NCI-H2171 (cell line): ENCODE measurements at regions not wholly inside any gene's neighbourhood (a gene's known extent, or its start where the extent isn't known, plus 50 kb on each side); places are given as distances from the start of the nearest gene placed in this dataset.

Source experiments
- DNase-seq: peaks from one replicate; lab custom pipeline; 2025; lab: John Stamatoyannopoulos, UW

DNA sequence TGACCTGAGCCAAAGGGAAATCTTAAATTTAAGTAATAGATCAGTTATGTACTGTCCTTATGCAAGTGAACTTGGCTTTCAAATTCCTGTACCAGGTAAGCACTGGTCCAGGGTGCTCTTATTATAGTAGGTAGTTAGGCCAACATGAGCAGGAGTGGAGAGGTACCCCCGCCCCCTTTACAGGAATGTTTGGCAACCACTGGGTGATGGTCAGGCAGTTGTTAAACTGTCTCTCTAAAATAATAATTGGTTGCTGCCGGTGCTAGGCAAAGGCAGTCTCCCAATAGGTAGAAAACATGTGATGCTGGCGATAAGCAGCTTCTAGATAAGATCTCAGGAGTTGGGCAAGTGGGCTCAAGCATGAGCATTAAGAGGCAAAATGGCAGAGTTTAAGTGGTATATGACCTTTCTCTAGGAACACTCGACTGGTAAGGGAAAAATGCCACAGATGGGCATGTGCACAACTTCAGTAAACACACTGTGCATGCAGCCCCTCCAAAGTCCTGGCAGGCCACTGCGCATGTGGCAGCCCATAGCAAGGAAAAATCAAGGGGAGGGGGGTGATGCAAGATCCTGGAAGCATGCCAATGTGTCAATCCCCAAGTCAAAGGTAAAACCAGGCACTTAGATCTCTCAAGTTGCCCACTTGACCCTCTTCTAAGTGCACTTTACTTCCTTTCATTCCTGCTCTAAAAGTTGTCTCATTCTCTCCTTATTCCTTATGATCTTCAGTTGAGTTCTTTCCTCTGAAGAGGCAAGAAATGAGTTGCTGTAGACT lies 1239.7 kb downstream of the C4orf33 start:
- no peak for DNase-seq

GRCh38 chr4:130336585-130337217 lies 1240.7 kb downstream of the C4orf33 start:
- no peak for DNase-seq

DNA sequence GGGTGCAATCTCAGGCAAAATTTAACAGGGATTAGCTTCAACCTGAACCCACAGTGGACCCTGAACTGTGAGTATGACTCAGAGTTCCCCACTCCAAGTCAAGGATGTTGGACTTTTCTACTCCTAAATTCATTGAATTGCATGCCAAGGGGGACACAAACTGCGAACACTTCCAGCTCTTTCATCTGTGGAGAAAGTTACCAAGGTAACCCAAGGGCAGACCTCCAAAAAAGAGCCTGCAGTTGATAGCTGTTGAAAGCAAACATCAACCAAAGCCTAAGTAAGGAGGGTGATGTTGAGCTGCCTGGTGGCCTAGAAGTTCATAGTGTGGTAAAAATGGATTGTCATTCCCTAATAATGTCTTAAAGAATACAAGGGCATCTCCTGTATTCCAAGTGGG lies 1242.9 kb downstream of the C4orf33 start:
- no peak for DNase-seq

GRCh38 chr4:130349745-130350144 lies 1253.8 kb downstream of the C4orf33 start:
- no peak for DNase-seq

GRCh38 chr4:130356873-130357272 lies 1260.9 kb downstream of the C4orf33 start:
- no peak for DNase-seq

DNA sequence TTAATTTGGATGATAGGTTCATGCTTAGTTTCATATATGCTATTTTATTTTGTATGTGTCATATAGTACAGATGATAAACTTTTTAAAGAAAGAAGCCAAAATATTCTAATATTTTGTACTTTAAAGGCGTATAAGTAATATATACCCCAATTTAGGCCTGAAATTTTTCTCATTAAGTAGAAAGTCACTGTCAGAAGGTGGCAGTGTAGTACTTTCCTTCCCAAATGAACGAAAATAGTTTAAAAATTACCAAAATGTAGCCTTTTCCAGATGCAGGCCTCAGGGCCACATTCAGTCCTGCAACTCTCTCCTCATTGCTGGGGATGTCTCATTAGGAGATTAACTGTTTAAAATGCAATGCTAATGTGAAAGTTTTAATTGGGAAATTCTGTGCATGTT lies 1263.6 kb downstream of the C4orf33 start:
- DNase-seq = no peak

GRCh38 chr4:130361616-130362015 lies 1265.7 kb downstream of the C4orf33 start:
- DNase-seq = no peak

GRCh38 chr4:130368668-130369067 lies 1272.7 kb downstream of the C4orf33 start:
- DNase-seq = no peak

GRCh38 chr4:130393231-130393630 lies 1297.3 kb downstream of the C4orf33 start:
- DNase-seq = no peak

DNA sequence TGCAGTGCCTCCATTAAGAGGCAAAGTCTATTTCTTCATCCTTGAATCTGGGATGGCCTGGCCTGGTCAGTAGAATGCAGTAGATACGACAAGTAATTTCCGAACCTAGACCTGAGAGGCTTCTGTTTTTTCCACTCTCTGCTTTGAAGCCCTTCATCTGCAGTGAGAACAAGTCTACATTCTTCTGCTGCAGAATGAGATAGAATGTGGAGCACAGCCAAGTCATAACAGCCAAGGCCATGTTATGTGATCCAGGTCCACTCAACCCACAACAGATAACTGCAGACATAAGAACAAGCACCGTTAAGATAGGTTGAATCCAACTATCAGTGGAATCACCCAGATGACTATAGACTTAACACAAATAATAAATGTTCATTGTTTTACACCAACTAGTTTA lies 1297.7 kb downstream of the C4orf33 start:
- DNase-seq = no peak

DNA sequence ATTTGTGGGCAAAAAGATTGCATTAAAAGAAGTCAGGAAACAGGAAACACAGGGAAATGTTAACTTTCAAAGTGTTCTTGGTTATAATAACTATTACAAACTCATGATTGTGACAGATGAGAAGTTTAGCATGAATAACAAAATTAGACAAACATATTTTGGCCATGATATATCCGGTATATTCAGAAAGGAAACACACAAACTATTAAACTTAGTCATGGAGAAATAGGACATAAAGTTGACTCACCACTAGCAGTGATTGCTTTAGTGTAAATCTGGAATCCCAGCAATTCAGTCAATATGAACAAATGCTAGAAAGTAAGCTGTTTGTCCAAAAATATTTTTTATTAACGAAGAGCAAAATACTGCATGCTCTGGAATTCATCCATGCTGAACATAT lies 1299.9 kb downstream of the C4orf33 start:
- DNase-seq = no peak

GRCh38 chr4:130403221-130403620 lies 1307.3 kb downstream of the C4orf33 start:
- DNase-seq = no peak

DNA sequence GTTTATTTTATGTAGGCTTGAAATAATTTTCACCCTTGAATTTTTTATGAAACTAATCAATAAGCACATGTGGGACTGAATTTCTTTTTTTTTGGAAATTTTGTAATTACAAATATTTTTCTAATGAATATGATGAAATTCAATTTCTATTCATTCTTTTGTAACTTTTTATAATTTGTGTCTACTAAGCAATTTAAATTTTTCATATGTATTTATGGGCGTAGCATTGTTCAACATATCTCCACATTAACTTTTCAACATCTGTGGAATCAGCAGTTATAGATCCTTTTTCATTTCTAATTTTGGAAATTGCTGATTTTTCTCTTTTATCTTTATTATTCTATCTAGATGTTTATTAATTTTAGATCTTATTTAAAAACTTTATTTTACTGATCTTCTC lies 1320.3 kb downstream of the C4orf33 start:
- no peak for DNase-seq

GRCh38 chr4:130419211-130419975 lies 1323.4 kb downstream of the C4orf33 start:
- DNase-seq = no peak

GRCh38 chr4:130422261-130422660 lies 1326.3 kb downstream of the C4orf33 start:
- no peak for DNase-seq

DNA sequence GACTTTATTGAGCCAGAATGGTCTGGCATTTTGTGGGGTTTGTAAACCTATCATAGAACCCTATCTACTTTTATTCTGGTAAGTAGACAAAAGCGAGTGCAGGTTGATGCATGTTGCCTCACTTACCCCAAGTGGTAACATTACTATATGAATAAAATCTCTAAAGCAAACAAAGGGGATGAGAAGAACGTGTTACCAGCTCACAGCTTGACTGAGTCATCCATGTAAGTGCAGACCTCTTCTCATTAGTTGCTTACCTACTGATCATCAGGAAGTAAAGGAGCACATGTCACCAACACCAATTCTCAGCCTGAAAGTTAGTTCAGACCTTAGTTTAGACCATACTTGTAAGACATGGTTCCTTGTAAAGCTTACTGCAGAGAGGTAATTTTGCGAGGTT lies 1328.3 kb downstream of the C4orf33 start:
- DNase-seq = no peak

GRCh38 chr4:130432289-130432688 lies 1336.3 kb downstream of the C4orf33 start:
- no peak for DNase-seq

- no peak for DNase-seq
These were observed 1353.8 kb downstream of the C4orf33 start for GRCh38 chr4:130449741-130450140.

GRCh38 chr4:130468340-130468739 lies 1372.4 kb downstream of the C4orf33 start:
- no peak for DNase-seq

- DNase-seq = no peak
These were observed 1382.5 kb downstream of the C4orf33 start for GRCh38 chr4:130478406-130478805.

GRCh38 chr4:130479020-130479419 lies 1383.1 kb downstream of the C4orf33 start:
- no peak for DNase-seq

DNA sequence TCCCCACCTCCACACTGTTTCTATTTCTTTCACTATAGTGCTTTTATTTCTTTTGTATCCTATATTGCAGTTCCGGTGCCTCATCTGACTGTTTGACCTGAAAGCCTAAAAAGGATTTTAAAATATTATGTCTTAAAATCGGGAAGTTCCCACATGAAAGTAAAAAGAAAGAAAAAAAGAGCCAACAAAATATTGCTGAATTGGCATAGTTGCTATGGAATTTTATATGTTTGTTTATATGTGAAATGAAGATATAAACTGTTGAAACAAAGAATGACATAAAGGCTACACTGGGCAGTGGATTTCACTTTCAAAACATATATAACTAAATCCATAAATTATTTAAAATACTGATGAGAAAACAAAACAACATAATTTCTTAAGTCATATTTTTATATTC lies 1383.7 kb downstream of the C4orf33 start:
- DNase-seq = no peak

DNA sequence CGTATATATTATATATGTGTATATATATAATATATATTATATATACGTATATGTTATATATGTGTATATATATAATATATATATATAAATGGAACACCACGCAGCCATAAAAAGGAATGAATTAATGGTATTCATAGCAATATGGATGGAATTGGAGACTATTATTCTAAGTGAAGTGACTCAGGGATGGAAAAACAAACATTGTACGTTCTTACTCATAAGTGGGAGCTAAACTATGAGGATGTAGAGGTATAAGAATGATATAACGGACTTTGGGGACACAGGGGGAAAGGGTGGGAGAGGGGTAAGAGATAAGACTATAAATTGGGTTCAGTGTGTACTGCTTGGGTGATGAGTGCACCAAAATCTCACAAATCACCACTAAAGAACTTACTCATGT lies 1388.9 kb downstream of the C4orf33 start:
- no peak for DNase-seq
